Limb (tissue), 2 donors: ENCODE measurements at regions not wholly inside any gene's neighbourhood (a gene's known extent, or its start where the extent isn't known, plus 50 kb on each side); places are given as distances from the start of the nearest gene placed in this dataset.

ENCODE experiments used
- DNase-seq, 2 donors: peaks; one replicate each; pipeline ENCODE4 v3.0.0-alpha.2; 2016; ENCODE audit errors: extremely low spot score in 2 of 2

DNA sequence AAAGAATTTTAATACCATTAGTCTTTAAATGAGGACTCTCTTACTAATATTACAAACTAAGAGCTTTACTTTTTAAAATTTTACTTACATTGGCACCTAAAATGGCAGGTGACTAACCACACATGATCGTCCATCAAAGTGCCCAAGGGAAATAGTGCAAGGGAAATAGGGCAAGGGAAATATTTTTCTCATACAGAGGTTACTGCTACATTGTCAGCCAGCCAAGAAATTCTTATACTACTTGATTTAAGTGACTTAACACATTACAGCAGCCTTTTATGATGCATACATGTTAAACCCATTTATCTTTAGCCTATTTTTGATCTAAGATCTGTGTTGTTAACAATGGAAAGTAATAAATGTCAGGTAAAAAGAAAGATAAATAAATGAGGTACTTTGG is 587.2 kb upstream of the PKDCC start:
- DNase-seq = peak in 1 of 2 donors; percentile 36

GRCh38 chr2:41464395-41464794 is 583.4 kb upstream of the PKDCC start:
- DNase-seq = no peak

GRCh38 chr2:41475959-41476358 is 571.9 kb upstream of the PKDCC start:
- no peak for DNase-seq

DNA sequence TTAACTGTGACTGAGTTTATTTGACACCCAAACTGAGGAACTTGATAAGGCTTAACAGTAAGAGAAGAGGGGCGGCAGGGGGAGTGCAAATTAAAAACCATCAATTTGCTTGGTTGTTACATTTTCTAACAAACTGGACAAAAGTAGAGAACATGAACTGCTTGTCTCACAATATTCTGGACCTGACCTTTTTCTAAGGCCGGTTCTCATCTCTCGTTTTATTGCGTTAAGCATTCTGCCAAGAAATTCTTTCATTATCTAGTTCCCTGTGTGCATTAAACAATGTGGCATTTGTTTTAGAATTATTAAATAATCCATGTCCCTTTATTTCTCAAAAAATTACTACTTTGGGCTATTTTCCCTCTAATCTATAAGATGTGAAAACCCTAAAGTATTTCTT is 565.2 kb upstream of the PKDCC start:
- no peak for DNase-seq

- DNase-seq = peak in 1 of 2 donors; percentile 18
Measured at GRCh38 chr2:41483226-41483625, 564.6 kb upstream of the PKDCC start.

- peak in 1 of 2 donors; percentile 81 for DNase-seq
Measured at GRCh38 chr2:41483982-41484857, 563.6 kb upstream of the PKDCC start.

- DNase-seq = peak in 1 of 2 donors; percentile 65
Measured at GRCh38 chr2:41484858-41485234, 563.0 kb upstream of the PKDCC start.

DNA sequence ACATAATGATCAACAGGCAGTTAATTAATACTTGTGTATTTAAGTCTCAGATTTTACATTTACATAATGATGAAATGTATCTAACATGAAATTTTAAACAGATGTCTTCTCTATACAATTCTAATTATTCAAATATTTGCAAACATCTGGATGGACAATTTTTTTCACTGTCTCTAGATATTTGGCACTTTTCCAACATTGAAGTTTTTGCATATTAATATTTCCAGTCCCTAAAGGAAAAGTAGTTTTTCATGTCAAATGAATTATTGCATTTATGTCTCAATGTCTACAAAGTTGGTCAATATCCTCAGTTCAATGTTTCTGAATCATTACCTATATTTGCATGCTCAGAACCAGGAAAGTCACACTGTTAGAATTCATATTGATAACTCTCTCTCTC is 560.9 kb upstream of the PKDCC start:
- no peak for DNase-seq

- DNase-seq = no peak
Measured at GRCh38 chr2:41488888-41489287, 558.9 kb upstream of the PKDCC start.

DNA sequence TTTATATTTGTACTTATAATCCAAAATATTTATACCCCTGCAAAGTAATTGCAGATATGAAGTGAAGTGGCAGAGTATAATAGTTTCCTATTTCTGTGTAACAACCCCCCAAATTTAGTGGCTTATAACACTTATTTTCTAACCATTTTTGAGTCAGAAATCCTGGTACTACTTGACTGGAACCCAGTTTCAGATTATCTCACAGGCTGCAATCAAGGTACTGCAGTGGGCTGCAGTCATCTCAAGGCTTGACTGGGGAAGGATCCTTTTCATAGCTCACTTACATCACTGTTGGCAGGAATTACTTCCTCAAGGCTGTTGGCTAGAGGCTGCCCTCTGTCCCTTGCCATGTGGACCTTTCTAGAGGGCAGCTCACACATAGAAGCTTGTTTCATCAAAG is 558.2 kb upstream of the PKDCC start:
- DNase-seq = no peak

DNA sequence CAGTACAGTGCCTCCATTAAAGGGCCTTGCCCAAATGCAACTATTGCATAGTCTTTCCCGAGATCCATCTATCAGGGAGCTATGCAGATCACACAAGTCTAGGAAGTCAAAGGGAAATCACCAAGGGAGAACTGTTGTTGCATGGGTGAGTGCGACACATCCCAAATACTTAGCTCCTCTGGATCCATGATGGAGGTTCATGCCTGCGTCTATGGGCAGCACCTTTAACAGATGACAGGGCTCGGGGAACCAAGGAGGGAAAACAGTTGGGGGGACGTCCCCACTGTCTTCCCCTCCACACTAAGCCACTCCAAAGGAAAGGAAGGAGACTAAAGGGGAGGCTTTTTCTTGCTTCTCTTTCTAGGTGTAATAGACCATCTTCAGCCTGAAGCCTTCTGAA is 552.8 kb upstream of the PKDCC start:
- DNase-seq = no peak

GRCh38 chr2:41496908-41497307 is 550.9 kb upstream of the PKDCC start:
- DNase-seq = no peak

DNA sequence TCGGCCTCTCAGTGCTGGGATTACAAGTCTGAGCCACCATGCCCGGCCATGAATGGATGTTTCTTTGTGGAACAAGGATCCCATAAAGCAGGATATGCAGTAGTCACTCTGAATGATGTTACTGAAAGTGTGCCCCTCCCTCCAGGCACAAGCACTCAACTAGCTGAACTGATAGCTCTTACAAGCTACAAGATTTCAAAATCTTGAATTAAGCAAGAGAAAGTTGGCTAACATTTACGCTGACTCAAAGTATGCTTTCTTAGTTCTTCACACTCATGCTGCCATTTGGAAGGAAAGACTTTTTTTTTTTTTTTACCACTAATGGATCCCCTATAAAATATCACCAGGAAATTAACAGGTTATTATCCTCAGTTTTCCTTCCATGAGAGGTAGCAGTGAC is 549.0 kb upstream of the PKDCC start:
- no peak for DNase-seq

DNA sequence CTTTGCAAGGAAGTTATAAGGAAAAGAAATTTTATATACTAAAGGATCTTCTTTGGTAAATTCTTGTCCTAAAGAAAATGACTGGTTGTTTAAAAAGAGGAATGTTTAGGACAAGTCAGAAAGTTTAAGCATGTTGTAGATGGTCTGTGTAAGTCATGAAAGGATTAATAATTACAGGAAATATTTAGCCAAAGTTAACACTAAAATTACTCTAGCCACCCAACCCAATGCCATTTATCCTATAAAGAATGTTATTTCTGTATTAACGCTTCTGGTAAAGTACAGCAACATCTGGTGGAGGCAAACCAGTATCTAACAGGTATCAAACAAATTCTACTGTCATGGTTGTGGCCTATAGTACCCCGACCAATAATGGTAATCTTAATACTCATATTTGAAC is 546.9 kb upstream of the PKDCC start:
- DNase-seq = no peak

DNA sequence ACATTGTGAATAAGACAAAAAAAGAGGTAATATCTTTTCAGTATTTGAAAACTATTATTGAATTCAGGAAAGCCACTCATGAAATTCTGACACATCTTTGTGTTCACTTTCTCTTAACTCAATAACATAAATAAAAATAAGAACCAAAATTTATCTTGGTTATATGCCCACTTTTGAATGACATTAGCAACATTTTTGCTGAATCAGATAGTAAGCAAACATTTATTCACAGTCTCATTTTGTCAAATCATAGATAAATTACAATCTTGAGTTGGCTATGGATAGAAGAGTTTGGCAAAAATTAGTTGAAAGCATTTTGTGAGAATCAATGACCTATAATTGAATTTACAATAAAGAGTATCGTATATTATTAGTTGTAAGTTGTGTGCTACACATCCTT is 545.1 kb upstream of the PKDCC start:
- no peak for DNase-seq

- DNase-seq = no peak
Measured at GRCh38 chr2:41504532-41504931, 543.3 kb upstream of the PKDCC start.

GRCh38 chr2:41510108-41510507 is 537.7 kb upstream of the PKDCC start:
- no peak for DNase-seq

- no peak for DNase-seq
Measured at GRCh38 chr2:41521211-41521610, 526.6 kb upstream of the PKDCC start.

GRCh38 chr2:41527525-41528323 is 520.1 kb upstream of the PKDCC start:
- DNase-seq = no peak

- no peak for DNase-seq
Measured at GRCh38 chr2:41535575-41535974, 512.2 kb upstream of the PKDCC start.

GRCh38 chr2:41540272-41540998 is 507.4 kb upstream of the PKDCC start:
- DNase-seq = no peak

DNA sequence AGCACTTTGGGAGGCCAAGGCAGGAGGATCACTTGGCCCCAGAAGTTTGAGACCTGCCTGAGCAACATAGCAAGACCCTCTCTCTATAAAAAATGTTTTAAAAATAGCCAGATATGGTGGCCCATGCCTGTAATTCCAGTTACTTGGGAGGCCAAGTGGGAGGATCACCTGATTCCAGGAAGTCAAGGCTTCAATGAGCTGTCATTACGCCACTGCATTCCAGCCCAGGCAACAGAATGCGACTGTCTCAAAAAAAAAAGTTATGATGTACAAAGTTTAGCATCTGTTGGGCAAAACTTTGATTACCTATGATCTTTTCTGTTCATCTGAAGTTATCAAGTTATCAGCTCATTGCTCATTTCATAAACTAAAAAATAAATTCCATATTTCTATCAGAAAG is 504.1 kb upstream of the PKDCC start:
- no peak for DNase-seq
